ENCODE measurements at regions not wholly inside any gene's neighbourhood (a gene's known extent, or its start where the extent isn't known, plus 50 kb on each side); places are given as distances from the start of the nearest gene placed in this dataset.

- no peaks in the 10 kb centered on the region for H3K9me3 ChIP-seq (ENCODE audit: low read length)
- H3K36me3 ChIP-seq (ENCODE audit: insufficient read depth, low read length): no peaks in the 10 kb centered on the region
- no peak for DNase-seq (ENCODE audit: low spot score)
- no peak overlapping the region for H3K4me3 ChIP-seq (ENCODE audit: low read depth, low read length, poor library complexity, severe bottlenecking)
- H2AFZ ChIP-seq (ENCODE audit: low read length): no peak overlapping the region
- no peaks in the 10 kb centered on the region for H4K20me1 ChIP-seq (ENCODE audit: insufficient read depth, low read length)
- no peak for TF ChIP-seq EZH2phosphoT487 (IDR thresholded peaks at IDR 0.05; ENCODE audit: borderline replicate concordance, low read depth, low read length)
- no peak for TF ChIP-seq CTCF (conservative IDR thresholded peaks at IDR 0.05; ENCODE audit: low read length)
- no peaks in the 10 kb centered on the region for H3K4me1 ChIP-seq (ENCODE audit: insufficient read depth, low read length, poor library complexity, severe bottlenecking)
- intact Hi-C loops (cut with micrococcal nuclease; ENCODE audit: unreplicated experiment): no loop called here
- H3K79me2 ChIP-seq (ENCODE audit: insufficient read depth, low read depth, low read length): no peaks in the 10 kb centered on the region
- POLR2A ChIA-PET: no interaction called here
- H3K4me2 ChIP-seq (ENCODE audit: low read length): no peak overlapping the region
- CTCF ChIA-PET (ENCODE audit: unreplicated experiment): no interaction called here
- no peaks in the 10 kb centered on the region for H3K9me2 ChIP-seq (ENCODE audit: insufficient read depth, low read length)
- BruUV-seq (replicated peaks): no TSS peak
- no peak overlapping the region for H3K27ac ChIP-seq (ENCODE audit: low read depth, low read length, poor library complexity, severe bottlenecking)
These were observed 134.2 kb downstream of the DICER1 start for GRCh38 chr14:95023115-95023514.

- H3K4me3 ChIP-seq (ENCODE audit: low read depth, low read length, poor library complexity, severe bottlenecking): no peak overlapping the region
- no peak overlapping the region for H2AFZ ChIP-seq (ENCODE audit: low read length)
- H3K9me3 ChIP-seq (ENCODE audit: low read length): no peaks in the 10 kb centered on the region
- H3K9me2 ChIP-seq (ENCODE audit: insufficient read depth, low read length): no peaks in the 10 kb centered on the region
- H3K4me2 ChIP-seq (ENCODE audit: low read length): no peak overlapping the region
- TF ChIP-seq EZH2phosphoT487 (IDR thresholded peaks at IDR 0.05; ENCODE audit: borderline replicate concordance, low read depth, low read length) (no peak), CTCF (conservative IDR thresholded peaks at IDR 0.05; ENCODE audit: low read length) (no peak)
- no peaks in the 10 kb centered on the region for H4K20me1 ChIP-seq (ENCODE audit: insufficient read depth, low read length)
- no peaks in the 10 kb centered on the region for H3K36me3 ChIP-seq (ENCODE audit: insufficient read depth, low read length)
- H3K79me2 ChIP-seq (ENCODE audit: insufficient read depth, low read depth, low read length): no peaks in the 10 kb centered on the region
- no TSS peak for BruUV-seq (replicated peaks)
- DNase-seq (ENCODE audit: low spot score): no peak
- CTCF ChIA-PET (ENCODE audit: unreplicated experiment): no interaction called here
- POLR2A ChIA-PET: no interaction called here
- intact Hi-C loops (cut with micrococcal nuclease; ENCODE audit: unreplicated experiment): no loop called here
- no peaks in the 10 kb centered on the region for H3K4me1 ChIP-seq (ENCODE audit: insufficient read depth, low read length, poor library complexity, severe bottlenecking)
- H3K27ac ChIP-seq (ENCODE audit: low read depth, low read length, poor library complexity, severe bottlenecking): no peak overlapping the region
These were observed 135.7 kb downstream of the DICER1 start for GRCh38 chr14:95021588-95021987.

GRCh38 chr14:95018821-95019220 is 138.5 kb downstream of the DICER1 start:
- H3K27ac ChIP-seq (ENCODE audit: low read depth, low read length, poor library complexity, severe bottlenecking): no peak overlapping the region
- intact Hi-C loops (cut with micrococcal nuclease; ENCODE audit: unreplicated experiment): no loop called here
- H3K79me2 ChIP-seq (ENCODE audit: insufficient read depth, low read depth, low read length): no peaks in the 10 kb centered on the region
- ChIA-PET POLR2A (interaction anchor here (0.9 kb wide), 1 partner anchor 17 kb away, joined by 3 read pairs; no protein-coding TSS in a partner anchor), CTCF (ENCODE audit: unreplicated experiment) (no interaction called here)
- no peak overlapping the region for H2AFZ ChIP-seq (ENCODE audit: low read length)
- no peaks in the 10 kb centered on the region for H3K36me3 ChIP-seq (ENCODE audit: insufficient read depth, low read length)
- TF ChIP-seq EZH2phosphoT487 (IDR thresholded peaks at IDR 0.05; ENCODE audit: borderline replicate concordance, low read depth, low read length): no peak
- TF ChIP-seq CTCF (conservative IDR thresholded peaks at IDR 0.05; ENCODE audit: low read length): no peak
- no peaks in the 10 kb centered on the region for H3K4me1 ChIP-seq (ENCODE audit: insufficient read depth, low read length, poor library complexity, severe bottlenecking)
- H3K4me3 ChIP-seq (ENCODE audit: low read depth, low read length, poor library complexity, severe bottlenecking): no peak overlapping the region
- no peak overlapping the region for H3K4me2 ChIP-seq (ENCODE audit: low read length)
- no peaks in the 10 kb centered on the region for H3K9me2 ChIP-seq (ENCODE audit: insufficient read depth, low read length)
- no peaks in the 10 kb centered on the region for H4K20me1 ChIP-seq (ENCODE audit: insufficient read depth, low read length)
- no peak for DNase-seq (ENCODE audit: low spot score)
- no TSS peak for BruUV-seq (replicated peaks)
- no peaks in the 10 kb centered on the region for H3K9me3 ChIP-seq (ENCODE audit: low read length)

Measured in OCI-LY7 (cell line).